HCT116 (cell line): ENCODE measurements at regions not wholly inside any gene's neighbourhood (a gene's known extent, or its start where the extent isn't known, plus 50 kb on each side); places are given as distances from the start of the nearest gene placed in this dataset.

Experiments
- ATAC-seq: fragments of 200-7000 bp; cut with Tn5 transposase; 2 replicates; pipeline ENCODE4 v1.9.1; 2020; ENCODE audit warnings: mild to moderate bottlenecking, moderate library complexity
- BruUV-seq: library from RNA; stranded (reverse); fragments of 400-500 nt; replicated peaks from 2 replicates; lab custom pipeline; 2021; lab: Mats Ljungman, UMichigan
- CTCF ChIA-PET: fragments of 300-600 bp; sonication (Branson Sonifier 250); formaldehyde crosslinking; loops from one replicate; lab custom pipeline; 2021; ENCODE audit warnings: antibody characterized with exemption; lab: Charles Lee
- POLR2A ChIA-PET: fragments of 300-600, 350-600 bp; sonication (Branson Sonifier 250); formaldehyde crosslinking; loops from one replicate; lab custom pipeline; 2021; ENCODE audit warnings: antibody characterized with exemption; lab: Charles Lee
- RAD21 ChIA-PET, 2 experiments: fragments of 300-600 bp; sonication (Branson Sonifier 250); formaldehyde crosslinking; loops; one replicate each; lab custom pipeline; 2023; ENCODE audit warnings: low total read pairs in 2 of 2; ENCODE audit not compliant: uncharacterized antibody in 2 of 2, unreplicated experiment in 2 of 2, low non-redundant PET in 1 of 2; lab: Charles Lee
- DNase-seq: peaks from one replicate; pipeline ENCODE4 v3.0.0-alpha.2; 2010; ENCODE audit warnings: low read depth, low spot score
- H2AFZ ChIP-seq: fragments of 200-600 bp; shearing (Covaris generic), sonication (generic); 2 replicates; pipeline ENCODE4 v1.6.1; 2017; ENCODE audit warnings: low read depth, mixed run types, mixed read lengths, antibody characterized with exemption, low read length; ENCODE audit not compliant: poor library complexity, severe bottlenecking
- H3K27ac ChIP-seq: 2 replicates; pipeline ENCODE4 v1.5.1; 2012; ENCODE audit warnings: low read depth, low read length
- H3K27me3 ChIP-seq: fragments of 200-600 bp; sonication (generic); 2 replicates; pipeline ENCODE4 v1.6.1; 2016; ENCODE audit warnings: mixed run types, low read length, mixed read lengths; ENCODE audit not compliant: insufficient read depth
- H3K36me3 ChIP-seq, 2 experiments: fragments of 200-500 bp in 1 of 2; fragments of 200-600 bp in 1 of 2; sonication (Bioruptor generic) in 1 of 2; sonication (generic) in 1 of 2; 2 replicates each; pipeline versions ENCODE4 v1.5.1 to v1.6.1; 2014 to 2016; ENCODE audit warnings: low read length in 2 of 2, inconsistent platforms in 1 of 2, mixed read lengths in 1 of 2, mixed run types in 1 of 2; ENCODE audit not compliant: insufficient read depth in 2 of 2, control insufficient read depth in 1 of 2
- H3K4me1 ChIP-seq, 2 experiments: fragments of 200-600 bp in 1 of 2; sonication (generic) in 1 of 2; 2 replicates each; pipeline versions ENCODE4 v1.5.1 to v1.6.1; 2012 to 2017; ENCODE audit warnings: low read length in 2 of 2, inconsistent platforms in 1 of 2, mild to moderate bottlenecking in 1 of 2, mixed read lengths in 1 of 2, mixed run types in 1 of 2, moderate library complexity in 1 of 2; ENCODE audit not compliant: insufficient read depth in 2 of 2, control insufficient read depth in 1 of 2
- H3K4me2 ChIP-seq: fragments of 200-600 bp; sonication (generic); 2 replicates; pipeline ENCODE4 v1.6.1; 2017; ENCODE audit warnings: mixed run types, low read length, mixed read lengths
- H3K4me3 ChIP-seq, 2 experiments: fragments of 200-600 bp in 1 of 2; sonication (generic) in 1 of 2; replicated peaks in 1 of 2; 2 replicates each; pipeline ENCODE4 v1.5.1; 2011 to 2016; ENCODE audit warnings: low read length in 2 of 2, control low read depth in 1 of 2, low read depth in 1 of 2, mild to moderate bottlenecking in 1 of 2, mixed read lengths in 1 of 2, mixed run types in 1 of 2
- H3K79me2 ChIP-seq: fragments of 200-600 bp; sonication (generic); 2 replicates; pipeline ENCODE4 v1.6.1; 2017; ENCODE audit warnings: mild to moderate bottlenecking, mixed run types, low read length, moderate library complexity, mixed read lengths; ENCODE audit not compliant: insufficient read depth
- H3K9ac ChIP-seq: fragments of 200-600 bp; sonication (generic); 2 replicates; pipeline ENCODE4 v1.6.1; 2016; ENCODE audit warnings: low read length, mixed read lengths
- H3K9me2 ChIP-seq: fragments of 200-600 bp; sonication (generic), shearing (Covaris generic); 2 replicates; pipeline ENCODE4 v1.6.1; 2017; ENCODE audit warnings: mixed run types, mild to moderate bottlenecking, moderate library complexity; ENCODE audit not compliant: insufficient read depth
- H3K9me3 ChIP-seq, 2 experiments: fragments of 200-500 bp in 1 of 2; fragments of 200-600 bp in 1 of 2; sonication (Bioruptor generic) in 1 of 2; sonication (generic) in 1 of 2; 2 replicates each; pipeline ENCODE4 v1.6.1; 2014 to 2017; ENCODE audit warnings: low read length in 2 of 2, mixed read lengths in 2 of 2, inconsistent platforms in 1 of 2, low read depth in 1 of 2, mild to moderate bottlenecking in 1 of 2, mixed run types in 1 of 2, moderate library complexity in 1 of 2; ENCODE audit not compliant: control insufficient read depth in 1 of 2, insufficient read depth in 1 of 2
- H4K20me1 ChIP-seq: fragments of 200-600 bp; sonication (generic), shearing (Covaris generic); 2 replicates; pipeline ENCODE4 v1.6.1; 2017; ENCODE audit warnings: mixed run types, mild to moderate bottlenecking, moderate library complexity; ENCODE audit not compliant: insufficient read depth
- CBX3 ChIP-seq: IDR thresholded peaks from 2 replicates; pipeline ENCODE4 v1.6.1; 2012; ENCODE audit warnings: low read depth
- CEBPB ChIP-seq: IDR thresholded peaks from 2 replicates; pipeline ENCODE4 v1.6.1; 2012; ENCODE audit warnings: low read depth
- EGR1 ChIP-seq: IDR thresholded peaks from 2 replicates; pipeline ENCODE4 v1.6.1; 2012; ENCODE audit warnings: low read depth
- EZH2phosphoT487 ChIP-seq: fragments of 200-600 bp; IDR thresholded peaks from 2 replicates; pipeline ENCODE4 v1.6.1; 2018; ENCODE audit warnings: antibody characterized with exemption, borderline replicate concordance
- POLR2A ChIP-seq: IDR thresholded peaks from 2 replicates; pipeline ENCODE4 v1.7.0; 2011; ENCODE audit warnings: borderline replicate concordance; ENCODE audit not compliant: insufficient read depth, insufficient read length; ENCODE audit errors: extremely low read depth
- POLR2AphosphoS5 ChIP-seq: IDR thresholded peaks from 2 replicates; pipeline ENCODE4 v1.6.1; 2011; ENCODE audit warnings: mild to moderate bottlenecking, low read depth, low read length, moderate library complexity
- RAD21 ChIP-seq: IDR thresholded peaks from 2 replicates; pipeline ENCODE4 v1.6.1; 2012; ENCODE audit warnings: low read depth, mild to moderate bottlenecking
- SP1 ChIP-seq: IDR thresholded peaks from 2 replicates; pipeline ENCODE4 v1.6.1; 2012; ENCODE audit warnings: low read depth
- SRF ChIP-seq: IDR thresholded peaks from 2 replicates; pipeline ENCODE4 v1.6.1; 2012; ENCODE audit warnings: low read depth
- TCF7L2 ChIP-seq: IDR thresholded peaks from 2 replicates; pipeline ENCODE4 v1.7.0; 2011; ENCODE audit warnings: borderline replicate concordance, inconsistent platforms; ENCODE audit not compliant: insufficient read depth, insufficient read length; ENCODE audit errors: extremely low read depth
- YY1 ChIP-seq: IDR thresholded peaks from 2 replicates; pipeline ENCODE4 v1.6.1; 2011; ENCODE audit warnings: low read length, low read depth, moderate library complexity, mild to moderate bottlenecking; ENCODE audit not compliant: insufficient replicate concordance; ENCODE audit errors: extremely low read depth
- ZFX ChIP-seq: fragments of 450-650 bp; IDR thresholded peaks from 2 replicates; pipeline ENCODE4 v1.6.1; 2017
- ZNF274 ChIP-seq: fragments of 200-500 bp; sonication (Bioruptor generic); IDR thresholded peaks from 2 replicates; pipeline ENCODE4 v1.6.1; 2014; ENCODE audit warnings: mild to moderate bottlenecking, low read depth, low read length, inconsistent platforms
- intact Hi-C: fragments of 100-400 bp; cut with micrococcal nuclease; formaldehyde crosslinking; loops from 2 replicates; pipeline ENCODE4 v1.10.0; 2022
- TF ChIP-seq, protein P1 (sequence below): IDR thresholded peaks from 2 replicates; pipeline ENCODE4 v1.6.1; 2012; ENCODE audit warnings: low read depth
- TF ChIP-seq, protein P2 (sequence below), 3 experiments: fragments of 200-600 bp in 1 of 3; sonication (generic) in 1 of 3; IDR thresholded peaks in 2 of 3; conservative IDR thresholded peaks in 1 of 3; 2 replicates each; pipeline ENCODE4 v1.5.1; 2012 to 2017; ENCODE audit warnings: low read depth in 2 of 3, low read length in 2 of 3, antibody characterized with exemption in 1 of 3, borderline replicate concordance in 1 of 3, control low read depth in 1 of 3, mild to moderate bottlenecking in 1 of 3, mixed read lengths in 1 of 3, mixed run types in 1 of 3, moderate library complexity in 1 of 3; ENCODE audit not compliant: insufficient read depth in 1 of 3

DNA sequence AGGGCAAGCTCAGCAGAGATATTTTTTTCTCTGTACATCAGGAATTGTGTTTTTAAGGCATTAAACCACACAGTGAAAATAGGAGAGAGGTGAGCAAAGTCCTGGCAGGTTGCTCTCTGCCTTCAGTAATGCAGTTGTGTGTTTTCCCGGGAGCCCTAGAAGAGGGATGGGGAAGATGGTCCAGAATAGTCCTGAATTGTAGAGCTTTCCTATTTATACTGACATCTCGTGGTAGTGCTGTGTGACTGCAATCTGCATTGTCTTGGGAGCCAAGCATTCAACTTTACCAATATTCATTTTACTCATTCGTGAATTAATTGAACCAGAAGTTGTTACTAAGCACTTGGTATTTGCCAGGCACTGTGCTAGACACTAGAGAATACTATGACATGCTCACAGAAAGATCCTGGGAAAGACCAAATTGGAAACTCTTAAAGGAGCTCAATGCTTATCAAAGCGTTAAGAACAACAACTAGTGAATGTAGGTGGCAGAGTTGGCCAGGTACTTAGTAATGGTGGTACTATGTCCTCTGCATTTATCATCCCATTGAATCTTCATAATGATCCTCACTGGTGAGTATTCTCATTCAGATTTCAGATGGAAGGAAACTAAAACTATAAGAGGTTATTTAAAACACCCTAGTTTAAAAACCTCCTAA, 214.6 kb downstream of the TRIB2 start:
- TF ChIP-seq TCF7L2 (no peak), EGR1 (no peak), ZFX (no peak), SRF (no peak), CEBPB (no peak), ZNF274 (no peak), SP1 (no peak), RAD21 (peak; percentile 76), POLR2A (no peak), EZH2phosphoT487 (no peak), POLR2AphosphoS5 (no peak), CBX3 (no peak), YY1 (no peak)
- TF ChIP-seq, protein P1, sequence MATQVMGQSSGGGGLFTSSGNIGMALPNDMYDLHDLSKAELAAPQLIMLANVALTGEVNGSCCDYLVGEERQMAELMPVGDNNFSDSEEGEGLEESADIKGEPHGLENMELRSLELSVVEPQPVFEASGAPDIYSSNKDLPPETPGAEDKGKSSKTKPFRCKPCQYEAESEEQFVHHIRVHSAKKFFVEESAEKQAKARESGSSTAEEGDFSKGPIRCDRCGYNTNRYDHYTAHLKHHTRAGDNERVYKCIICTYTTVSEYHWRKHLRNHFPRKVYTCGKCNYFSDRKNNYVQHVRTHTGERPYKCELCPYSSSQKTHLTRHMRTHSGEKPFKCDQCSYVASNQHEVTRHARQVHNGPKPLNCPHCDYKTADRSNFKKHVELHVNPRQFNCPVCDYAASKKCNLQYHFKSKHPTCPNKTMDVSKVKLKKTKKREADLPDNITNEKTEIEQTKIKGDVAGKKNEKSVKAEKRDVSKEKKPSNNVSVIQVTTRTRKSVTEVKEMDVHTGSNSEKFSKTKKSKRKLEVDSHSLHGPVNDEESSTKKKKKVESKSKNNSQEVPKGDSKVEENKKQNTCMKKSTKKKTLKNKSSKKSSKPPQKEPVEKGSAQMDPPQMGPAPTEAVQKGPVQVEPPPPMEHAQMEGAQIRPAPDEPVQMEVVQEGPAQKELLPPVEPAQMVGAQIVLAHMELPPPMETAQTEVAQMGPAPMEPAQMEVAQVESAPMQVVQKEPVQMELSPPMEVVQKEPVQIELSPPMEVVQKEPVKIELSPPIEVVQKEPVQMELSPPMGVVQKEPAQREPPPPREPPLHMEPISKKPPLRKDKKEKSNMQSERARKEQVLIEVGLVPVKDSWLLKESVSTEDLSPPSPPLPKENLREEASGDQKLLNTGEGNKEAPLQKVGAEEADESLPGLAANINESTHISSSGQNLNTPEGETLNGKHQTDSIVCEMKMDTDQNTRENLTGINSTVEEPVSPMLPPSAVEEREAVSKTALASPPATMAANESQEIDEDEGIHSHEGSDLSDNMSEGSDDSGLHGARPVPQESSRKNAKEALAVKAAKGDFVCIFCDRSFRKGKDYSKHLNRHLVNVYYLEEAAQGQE = no peak
- TF ChIP-seq, protein P2, sequence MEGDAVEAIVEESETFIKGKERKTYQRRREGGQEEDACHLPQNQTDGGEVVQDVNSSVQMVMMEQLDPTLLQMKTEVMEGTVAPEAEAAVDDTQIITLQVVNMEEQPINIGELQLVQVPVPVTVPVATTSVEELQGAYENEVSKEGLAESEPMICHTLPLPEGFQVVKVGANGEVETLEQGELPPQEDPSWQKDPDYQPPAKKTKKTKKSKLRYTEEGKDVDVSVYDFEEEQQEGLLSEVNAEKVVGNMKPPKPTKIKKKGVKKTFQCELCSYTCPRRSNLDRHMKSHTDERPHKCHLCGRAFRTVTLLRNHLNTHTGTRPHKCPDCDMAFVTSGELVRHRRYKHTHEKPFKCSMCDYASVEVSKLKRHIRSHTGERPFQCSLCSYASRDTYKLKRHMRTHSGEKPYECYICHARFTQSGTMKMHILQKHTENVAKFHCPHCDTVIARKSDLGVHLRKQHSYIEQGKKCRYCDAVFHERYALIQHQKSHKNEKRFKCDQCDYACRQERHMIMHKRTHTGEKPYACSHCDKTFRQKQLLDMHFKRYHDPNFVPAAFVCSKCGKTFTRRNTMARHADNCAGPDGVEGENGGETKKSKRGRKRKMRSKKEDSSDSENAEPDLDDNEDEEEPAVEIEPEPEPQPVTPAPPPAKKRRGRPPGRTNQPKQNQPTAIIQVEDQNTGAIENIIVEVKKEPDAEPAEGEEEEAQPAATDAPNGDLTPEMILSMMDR (IDR thresholded peaks at IDR 0.05 in 2 of 3, conservative IDR thresholded peaks at IDR 0.05 in 1 of 3; ENCODE audit: borderline replicate concordance in 1 of 3, insufficient read depth in 1 of 3, low read depth in 2 of 3, low read length in 2 of 3) = peak; percentile 55 to 74 (median 72); a peak in 5 of 6 replicates

More for the DNA sequence above, 214.6 kb downstream of the TRIB2 start:
- no peak overlapping the region for H2AFZ ChIP-seq
- RAD21 ChIA-PET = interaction anchor here (0.7 to 0.8 kb wide), 2 partner anchors 76 to 152 kb away, joined by 3 read pairs; no protein-coding TSS in a partner anchor
- H3K9me2 ChIP-seq = no peaks in the 10 kb centered on the region
- no peaks in the 10 kb centered on the region for H3K9me3 ChIP-seq
- no peak overlapping the region for H3K4me3 ChIP-seq
- no TSS peak for BruUV-seq
- no peaks in the 10 kb centered on the region for H3K79me2 ChIP-seq
- no peaks in the 10 kb centered on the region for H4K20me1 ChIP-seq
- POLR2A ChIA-PET = no interaction called here
- intact Hi-C loops = loop anchor here (1.0 to 5.0 kb wide), 3 partner anchors 71 to 1101 kb away; partner anchors contain the start of gene TRIB2
- peak; percentile 28 for DNase-seq
- H3K36me3 ChIP-seq = no peaks in the 10 kb centered on the region
- peak; percentile 95 for ATAC-seq
- peaks cover 0 to 8% of the 10 kb centered on the region in 2 experiments; a peak in 2 of 4 replicates for H3K4me1 ChIP-seq
- CTCF ChIA-PET = interaction anchor here (0.9 to 2.1 kb wide), 8 partner anchors 9 to 215 kb away, joined by 3 to 13 read pairs (median 4); partner anchors contain the start of gene TRIB2
- no peak overlapping the region for H3K27ac ChIP-seq
- H3K4me2 ChIP-seq = no peak overlapping the region
- H3K9ac ChIP-seq = no peak overlapping the region
- no peaks in the 10 kb centered on the region for H3K27me3 ChIP-seq
